ENCODE measurements at regions not wholly inside any gene's neighbourhood (a gene's known extent, or its start where the extent isn't known, plus 50 kb on each side); places are given as distances from the start of the nearest gene placed in this dataset.

- Mint-ChIP-seq H3K4me3 (no peak overlapping the region), H3K27ac (no peak overlapping the region), H3K4me1 (ENCODE audit: low read depth) (no peaks in the 10 kb centered on the region), H3K9me3 (no peaks in the 10 kb centered on the region), H3K36me3 (ENCODE audit: low read depth) (no peaks in the 10 kb centered on the region), H3K27me3 (ENCODE audit: insufficient read depth) (peaks cover 5% of the 10 kb centered on the region)
- DNase-seq = no peak
- TF ChIP-seq, protein P1, sequence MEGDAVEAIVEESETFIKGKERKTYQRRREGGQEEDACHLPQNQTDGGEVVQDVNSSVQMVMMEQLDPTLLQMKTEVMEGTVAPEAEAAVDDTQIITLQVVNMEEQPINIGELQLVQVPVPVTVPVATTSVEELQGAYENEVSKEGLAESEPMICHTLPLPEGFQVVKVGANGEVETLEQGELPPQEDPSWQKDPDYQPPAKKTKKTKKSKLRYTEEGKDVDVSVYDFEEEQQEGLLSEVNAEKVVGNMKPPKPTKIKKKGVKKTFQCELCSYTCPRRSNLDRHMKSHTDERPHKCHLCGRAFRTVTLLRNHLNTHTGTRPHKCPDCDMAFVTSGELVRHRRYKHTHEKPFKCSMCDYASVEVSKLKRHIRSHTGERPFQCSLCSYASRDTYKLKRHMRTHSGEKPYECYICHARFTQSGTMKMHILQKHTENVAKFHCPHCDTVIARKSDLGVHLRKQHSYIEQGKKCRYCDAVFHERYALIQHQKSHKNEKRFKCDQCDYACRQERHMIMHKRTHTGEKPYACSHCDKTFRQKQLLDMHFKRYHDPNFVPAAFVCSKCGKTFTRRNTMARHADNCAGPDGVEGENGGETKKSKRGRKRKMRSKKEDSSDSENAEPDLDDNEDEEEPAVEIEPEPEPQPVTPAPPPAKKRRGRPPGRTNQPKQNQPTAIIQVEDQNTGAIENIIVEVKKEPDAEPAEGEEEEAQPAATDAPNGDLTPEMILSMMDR (IDR thresholded peaks at IDR 0.05) = no peak
Measured at GRCh38 chr6:106830930-106831329, 143.6 kb downstream of the CD24 start.

GRCh38 chr6:106829451-106829850 is 145.1 kb downstream of the CD24 start:
- no peak overlapping the region for H3K27ac Mint-ChIP-seq

DNA sequence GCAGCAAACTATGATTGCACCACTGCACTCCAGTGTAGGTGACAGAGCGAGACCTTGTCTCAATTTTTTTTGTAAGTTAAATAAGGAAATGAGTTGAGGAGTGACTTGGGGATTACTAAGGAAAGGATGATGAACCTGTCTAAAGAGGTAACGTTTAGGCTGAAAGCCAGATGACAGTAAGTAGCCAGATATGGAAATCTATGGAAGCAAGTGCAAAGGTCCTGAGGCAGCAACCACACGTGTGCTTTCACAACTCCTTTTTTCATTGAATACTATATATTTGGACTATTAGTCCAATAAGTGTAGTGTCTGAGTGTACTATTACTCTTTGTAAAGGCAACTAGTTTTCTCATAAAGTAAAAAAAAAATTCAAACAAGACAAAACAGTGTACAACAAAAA is 147.4 kb downstream of the CD24 start:
- no peaks in the 10 kb centered on the region for H3K9me3 Mint-ChIP-seq
- no peak for DNase-seq
- TF ChIP-seq, protein P1 (IDR thresholded peaks at IDR 0.05) = no peak
- no peaks in the 10 kb centered on the region for H3K4me1 Mint-ChIP-seq (ENCODE audit: low read depth)
- H3K4me3 Mint-ChIP-seq = no peak overlapping the region
- no peaks in the 10 kb centered on the region for H3K36me3 Mint-ChIP-seq (ENCODE audit: low read depth)
- peaks cover 6% of the 10 kb centered on the region; the same call in 1 of the 2 replicates for H3K27me3 Mint-ChIP-seq (ENCODE audit: insufficient read depth)
- H3K27ac Mint-ChIP-seq = no peak overlapping the region

More at GRCh38 chr6:106829451-106829850, 145.1 kb downstream of the CD24 start:
- TF ChIP-seq, protein P1 (IDR thresholded peaks at IDR 0.05) = no peak
- Mint-ChIP-seq H3K4me1 (ENCODE audit: low read depth) (no peaks in the 10 kb centered on the region), H3K36me3 (ENCODE audit: low read depth) (no peaks in the 10 kb centered on the region), H3K27me3 (ENCODE audit: insufficient read depth) (peaks cover 11% of the 10 kb centered on the region), H3K4me3 (no peak overlapping the region), H3K9me3 (no peaks in the 10 kb centered on the region)
- DNase-seq = no peak

DNA sequence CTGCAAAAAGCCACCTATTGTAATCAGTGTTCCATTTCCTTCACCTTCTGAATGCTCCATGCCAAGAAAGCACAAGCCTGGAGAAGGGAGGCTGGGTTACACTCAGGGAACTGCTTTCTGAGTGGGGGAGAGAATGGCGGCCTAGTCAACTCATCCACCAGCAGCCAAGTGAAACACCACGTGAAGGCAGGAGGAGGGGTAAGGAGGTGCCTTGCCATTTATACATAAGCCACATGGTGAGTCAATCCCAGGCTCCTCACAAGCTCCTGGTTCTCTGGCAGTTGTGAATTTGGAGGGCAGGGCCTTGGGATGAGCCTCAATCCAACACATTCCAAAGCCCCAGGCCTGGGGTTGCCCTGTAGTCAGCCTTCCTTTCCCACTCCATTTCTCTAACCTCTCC is 149.4 kb downstream of the CD24 start:
- no peak overlapping the region for H3K4me3 Mint-ChIP-seq
- TF ChIP-seq, protein P1 (IDR thresholded peaks at IDR 0.05) = no peak
- no peak overlapping the region for H3K27ac Mint-ChIP-seq
- no peak for DNase-seq
- H3K27me3 Mint-ChIP-seq (ENCODE audit: insufficient read depth) = peaks cover 10% of the 10 kb centered on the region
- no peaks in the 10 kb centered on the region for H3K9me3 Mint-ChIP-seq
- no peaks in the 10 kb centered on the region; the same call in 1 of the 2 replicates for H3K4me1 Mint-ChIP-seq (ENCODE audit: low read depth)
- H3K36me3 Mint-ChIP-seq (ENCODE audit: low read depth) = no peaks in the 10 kb centered on the region

DNA sequence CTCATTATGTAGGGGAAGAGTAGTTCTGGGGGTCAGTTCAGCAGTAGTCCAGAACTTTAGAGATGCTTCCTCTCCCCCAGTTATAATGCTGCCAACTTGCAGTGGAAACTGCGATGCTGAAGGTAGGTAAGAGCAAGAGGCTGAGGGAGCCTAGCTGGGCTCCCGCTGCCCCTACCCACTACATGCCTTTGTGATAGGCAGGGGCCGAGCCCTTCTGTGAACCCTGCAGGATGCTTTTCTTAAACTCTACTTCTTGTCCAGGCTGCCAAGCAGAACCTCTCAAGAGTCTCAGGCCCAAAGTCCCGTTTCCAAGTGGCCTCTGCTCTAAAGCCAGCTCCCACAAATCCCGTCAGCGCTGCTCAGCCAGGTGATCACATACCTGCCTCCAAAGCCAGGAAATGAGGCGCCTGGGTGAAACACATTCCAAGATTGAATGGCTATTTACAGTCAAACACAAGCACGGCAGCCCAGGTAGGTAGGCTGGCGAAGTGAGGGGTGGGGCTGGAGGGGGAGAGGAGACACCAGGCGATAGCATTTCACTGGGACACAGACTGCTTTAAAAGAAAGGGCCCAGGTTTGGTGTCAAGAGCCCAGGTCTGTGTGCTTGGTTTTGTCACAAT is 150.7 kb downstream of the CD24 start:
- Mint-ChIP-seq H3K27me3 (ENCODE audit: insufficient read depth) (peaks cover 10% of the 10 kb centered on the region), H3K27ac (no peak overlapping the region), H3K4me1 (ENCODE audit: low read depth) (no peaks in the 10 kb centered on the region; the same call in 1 of the 2 replicates), H3K9me3 (no peaks in the 10 kb centered on the region), H3K36me3 (ENCODE audit: low read depth) (no peaks in the 10 kb centered on the region), H3K4me3 (no peak overlapping the region)
- TF ChIP-seq, protein P1 (IDR thresholded peaks at IDR 0.05) = no peak
- DNase-seq = no peak

Measured in HFFc6 (cell line).